HEK293T (cell line): ENCODE measurements at regions not wholly inside any gene's neighbourhood (a gene's known extent, or its start where the extent isn't known, plus 50 kb on each side); places are given as distances from the start of the nearest gene placed in this dataset.

Experiments
- ARNT ChIP-seq: fragments of 450-650 bp; IDR thresholded peaks from 2 replicates; pipeline ENCODE4 v1.6.1; 2017; ENCODE audit warnings: mild to moderate bottlenecking
- BHLHE40 ChIP-seq: fragments of 450-650 bp; IDR thresholded peaks from 2 replicates; pipeline ENCODE4 v1.6.1; 2016; ENCODE audit warnings: mild to moderate bottlenecking, moderate library complexity, borderline replicate concordance
- ELF4 ChIP-seq: fragments of 450-650 bp; IDR thresholded peaks from 2 replicates; pipeline ENCODE4 v1.6.1; 2017; ENCODE audit warnings: antibody characterized with exemption
- FOXK2 ChIP-seq: fragments of 450-650 bp; IDR thresholded peaks from 2 replicates; pipeline ENCODE4 v1.6.1; 2016; ENCODE audit warnings: mild to moderate bottlenecking
- FOXM1 ChIP-seq: fragments of 450-650 bp; IDR thresholded peaks from 2 replicates; pipeline ENCODE4 v1.6.1; 2017; ENCODE audit warnings: mild to moderate bottlenecking, borderline replicate concordance
- NFRKB ChIP-seq: fragments of 450-650 bp; IDR thresholded peaks from 2 replicates; pipeline ENCODE4 v1.6.1; 2016; ENCODE audit warnings: mild to moderate bottlenecking, moderate library complexity
- SUZ12 ChIP-seq: fragments of 450-650 bp; IDR thresholded peaks from 2 replicates; pipeline ENCODE4 v1.6.1; 2016; ENCODE audit warnings: mild to moderate bottlenecking
- TARDBP ChIP-seq: fragments of 450-650 bp; IDR thresholded peaks from 2 replicates; pipeline ENCODE4 v1.6.1; 2016

DNA sequence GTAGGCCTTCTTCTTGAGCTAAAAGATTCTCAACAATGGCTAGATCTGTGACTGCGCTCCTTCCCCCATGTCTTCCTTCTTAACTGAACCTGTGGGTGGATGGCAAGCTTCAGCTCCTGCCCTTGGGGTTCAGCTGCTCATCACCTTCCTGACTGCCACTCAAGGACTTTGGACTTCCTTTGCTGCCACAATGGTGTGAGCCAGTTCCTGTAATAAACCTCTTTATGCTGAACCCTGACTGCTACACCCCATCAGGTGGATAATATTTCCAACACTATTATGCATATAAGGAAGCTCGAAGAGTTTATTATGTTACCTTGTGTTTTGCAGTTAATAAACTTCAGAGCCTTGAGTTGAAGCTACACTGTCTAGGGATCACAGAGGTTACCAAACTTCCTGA, 208.9 kb upstream of the SLC10A2 start:
- TF ChIP-seq TARDBP = no peak
- no peak for TF ChIP-seq SUZ12
- TF ChIP-seq NFRKB = no peak
- no peak for TF ChIP-seq BHLHE40
- no peak for TF ChIP-seq ARNT
- no peak for TF ChIP-seq ELF4
- no peak for TF ChIP-seq FOXM1
- TF ChIP-seq FOXK2 = no peak
